ENCODE measurements at regions not wholly inside any gene's neighbourhood (a gene's known extent, or its start where the extent isn't known, plus 50 kb on each side); places are given as distances from the start of the nearest gene placed in this dataset.
A peak's percentile ranks its signal among the peaks of the same experiment; 100 is the strongest.

GRCh38 chr4:100130964-100131363 lies 59.3 kb downstream of the DDIT4L start:
- DNase-seq (ENCODE audit: low read depth, low spot score), result no peak

GRCh38 chr4:100130491-100130890 lies 59.8 kb downstream of the DDIT4L start:
- no peak for DNase-seq (ENCODE audit: low read depth, low spot score)

- no peak for DNase-seq (ENCODE audit: low read depth, low spot score)
These were observed 60.5 kb downstream of the DDIT4L start for GRCh38 chr4:100129774-100130173.

- DNase-seq (ENCODE audit: low read depth, low spot score), result no peak
These were observed 61.9 kb downstream of the DDIT4L start for GRCh38 chr4:100128338-100128737.

GRCh38 chr4:100124715-100125114 lies 65.6 kb downstream of the DDIT4L start:
- no peak for DNase-seq (ENCODE audit: low read depth, low spot score)

- DNase-seq (ENCODE audit: low read depth, low spot score), result no peak
These were observed 72.1 kb downstream of the DDIT4L start for GRCh38 chr4:100118181-100118580.

GRCh38 chr4:100117750-100118149 lies 72.5 kb downstream of the DDIT4L start:
- DNase-seq (ENCODE audit: low read depth, low spot score), result no peak

- no peak for DNase-seq (ENCODE audit: low read depth, low spot score)
These were observed 75.4 kb downstream of the DDIT4L start for GRCh38 chr4:100114909-100115308.

GRCh38 chr4:100113732-100114131 lies 76.5 kb downstream of the DDIT4L start:
- no peak for DNase-seq (ENCODE audit: low read depth, low spot score)

- DNase-seq (ENCODE audit: low read depth, low spot score), result no peak
These were observed 77.2 kb downstream of the DDIT4L start for GRCh38 chr4:100113096-100113495.

GRCh38 chr4:100109921-100110320 lies 80.3 kb downstream of the DDIT4L start:
- DNase-seq (ENCODE audit: low read depth, low spot score), result no peak

- DNase-seq (ENCODE audit: low read depth, low spot score), result no peak
These were observed 81.4 kb downstream of the DDIT4L start for GRCh38 chr4:100108869-100109268.

GRCh38 chr4:100106982-100107381 lies 83.3 kb downstream of the DDIT4L start:
- DNase-seq (ENCODE audit: low read depth, low spot score), result no peak

- DNase-seq (ENCODE audit: low read depth, low spot score), result no peak
These were observed 86.6 kb downstream of the DDIT4L start for GRCh38 chr4:100103671-100104070.

- DNase-seq (ENCODE audit: low read depth, low spot score), result no peak
These were observed 89.3 kb downstream of the DDIT4L start for GRCh38 chr4:100100985-100101384.

- DNase-seq (ENCODE audit: low read depth, low spot score), result no peak
These were observed 90.5 kb downstream of the DDIT4L start for GRCh38 chr4:100099746-100100145.

GRCh38 chr4:100098681-100099080 lies 91.6 kb downstream of the DDIT4L start:
- no peak for DNase-seq (ENCODE audit: low read depth, low spot score)

- DNase-seq (ENCODE audit: low read depth, low spot score), result no peak
These were observed 92.2 kb downstream of the DDIT4L start for GRCh38 chr4:100098011-100098545.

GRCh38 chr4:100095729-100096595 lies 94.3 kb downstream of the DDIT4L start:
- peak; percentile 13 for DNase-seq (ENCODE audit: low read depth, low spot score)

- peak; percentile 91 for DNase-seq (ENCODE audit: low read depth, low spot score)
These were observed 97.0 kb downstream of the DDIT4L start for GRCh38 chr4:100093091-100093866.

GRCh38 chr4:100087743-100088142 lies 102.5 kb downstream of the DDIT4L start:
- no peak for DNase-seq (ENCODE audit: low read depth, low spot score)

- DNase-seq (ENCODE audit: low read depth, low spot score), result no peak
These were observed 103.4 kb downstream of the DDIT4L start for GRCh38 chr4:100086766-100087431.
